IPS DF 6.9 (cell line): ENCODE measurements at regions not wholly inside any gene's neighbourhood (a gene's known extent, or its start where the extent isn't known, plus 50 kb on each side); places are given as distances from the start of the nearest gene placed in this dataset.

Experiments
- DNase-seq: peaks from one replicate; pipeline ENCODE4 v3.0.0-alpha.2; 2013; ENCODE audit warnings: low read depth, low spot score
- H3K27ac ChIP-seq: one replicate; pipeline ENCODE4 v1.5.1; 2013; ENCODE audit warnings: low read length, control low read depth
- H3K27me3 ChIP-seq: 2 replicates; pipeline ENCODE4 v1.6.1; 2013; ENCODE audit warnings: mild to moderate bottlenecking, low read length; ENCODE audit not compliant: control insufficient read depth, insufficient read depth
- H3K36me3 ChIP-seq: 2 replicates; pipeline ENCODE4 v1.6.1; 2013; ENCODE audit warnings: low read length; ENCODE audit not compliant: control insufficient read depth, insufficient read depth
- H3K4me1 ChIP-seq: 2 replicates; pipeline ENCODE4 v1.6.1; 2013; ENCODE audit warnings: low read length; ENCODE audit not compliant: control insufficient read depth, insufficient read depth
- H3K4me3 ChIP-seq: 2 replicates; pipeline ENCODE4 v1.5.1; 2013; ENCODE audit warnings: mild to moderate bottlenecking, low read length
- H3K9me3 ChIP-seq: 2 replicates; pipeline ENCODE4 v1.6.1; 2013; ENCODE audit warnings: low read length, inconsistent platforms; ENCODE audit not compliant: control insufficient read depth, insufficient read depth
- WGBS: extraction: QIAGEN DNeasy Blood & Tissue Kit; methylation state at CpG from one replicate; pipeline ENCODE4 v1.1.7; 2013; ENCODE audit warnings: mixed read lengths, missing lambda C conversion rate; ENCODE audit not compliant: insufficient read length, insufficient coverage; 5-methylcytosine and 5-hydroxymethylcytosine counted together

GRCh38 chr2:15728245-15728938 lies 136.7 kb downstream of the DDX1 start:
- H3K4me3 ChIP-seq: no peak overlapping the region
- H3K36me3 ChIP-seq: no peaks in the 10 kb centered on the region
- no peaks in the 10 kb centered on the region for H3K4me1 ChIP-seq
- no peaks in the 10 kb centered on the region for H3K9me3 ChIP-seq
- DNase-seq: no peak
- no peaks in the 10 kb centered on the region for H3K27me3 ChIP-seq
- WGBS: no CpG with 5 or more reads among the region's 9 CpGs
- H3K27ac ChIP-seq: no peak overlapping the region

- WGBS: no CpG with 5 or more reads among the region's 7 CpGs
- Histone ChIP-seq H3K27me3 (no peaks in the 10 kb centered on the region), H3K36me3 (no peaks in the 10 kb centered on the region), H3K4me1 (no peaks in the 10 kb centered on the region), H3K27ac (no peak overlapping the region), H3K4me3 (no peak overlapping the region), H3K9me3 (no peaks in the 10 kb centered on the region)
- DNase-seq: no peak
Observed at GRCh38 chr2:15729001-15729400, 137.3 kb downstream of the DDX1 start.

- DNase-seq: no peak
- 100% methylated on average over 2 of the region's 10 CpGs for WGBS
- peaks cover 1% of the 10 kb centered on the region; the same call in 1 of the 2 replicates for H3K27me3 ChIP-seq
Observed at GRCh38 chr2:15729709-15730544, 138.3 kb downstream of the DDX1 start.

GRCh38 chr2:15730545-15731212 lies 139.0 kb downstream of the DDX1 start:
- Histone ChIP-seq H3K27ac (no peak overlapping the region), H3K27me3 (peaks cover 1% of the 10 kb centered on the region; the same call in 1 of the 2 replicates), H3K9me3 (no peaks in the 10 kb centered on the region), H3K36me3 (no peaks in the 10 kb centered on the region), H3K4me1 (peaks cover 3% of the 10 kb centered on the region; the same call in 1 of the 2 replicates), H3K4me3 (no peak overlapping the region)
- no CpG with 5 or more reads among the region's 7 CpGs for WGBS
- no peak for DNase-seq

More at GRCh38 chr2:15729709-15730544, 138.3 kb downstream of the DDX1 start:
- Histone ChIP-seq H3K9me3 (no peaks in the 10 kb centered on the region), H3K4me3 (no peak overlapping the region), H3K27ac (no peak overlapping the region), H3K4me1 (peaks cover 3% of the 10 kb centered on the region; the same call in 1 of the 2 replicates), H3K36me3 (no peaks in the 10 kb centered on the region)

- no peak overlapping the region for H3K27ac ChIP-seq
- no CpG with 5 or more reads among the region's 7 CpGs for WGBS
- H3K4me1 ChIP-seq: peaks cover 3% of the 10 kb centered on the region; the same call in 1 of the 2 replicates
- no peak overlapping the region for H3K4me3 ChIP-seq
- no peak for DNase-seq
- no peaks in the 10 kb centered on the region for H3K9me3 ChIP-seq
- no peaks in the 10 kb centered on the region for H3K36me3 ChIP-seq
- H3K27me3 ChIP-seq: peaks cover 1% of the 10 kb centered on the region; the same call in 1 of the 2 replicates
Observed at GRCh38 chr2:15731213-15731888, 139.7 kb downstream of the DDX1 start.

- Histone ChIP-seq H3K27ac (no peak overlapping the region), H3K4me1 (peaks cover 3% of the 10 kb centered on the region; the same call in 1 of the 2 replicates), H3K36me3 (no peaks in the 10 kb centered on the region), H3K4me3 (no peak overlapping the region), H3K9me3 (no peaks in the 10 kb centered on the region), H3K27me3 (peaks cover 1% of the 10 kb centered on the region; the same call in 1 of the 2 replicates)
- DNase-seq: no peak
- WGBS: no CpG with 5 or more reads among the region's 1 CpG
Observed at GRCh38 chr2:15731889-15732271, 140.2 kb downstream of the DDX1 start.

- WGBS: no CpG with 5 or more reads among the region's 7 CpGs
- Histone ChIP-seq H3K36me3 (no peaks in the 10 kb centered on the region), H3K4me1 (peaks cover 3% of the 10 kb centered on the region; the same call in 1 of the 2 replicates), H3K4me3 (no peak overlapping the region), H3K27ac (no peak overlapping the region), H3K27me3 (peaks cover 1% of the 10 kb centered on the region; the same call in 1 of the 2 replicates), H3K9me3 (no peaks in the 10 kb centered on the region)
- no peak for DNase-seq
Observed at GRCh38 chr2:15732341-15733077, 140.8 kb downstream of the DDX1 start.

GRCh38 chr2:15733867-15734673 lies 142.4 kb downstream of the DDX1 start:
- WGBS: no CpG with 5 or more reads among the region's 11 CpGs
- Histone ChIP-seq H3K36me3 (no peaks in the 10 kb centered on the region), H3K4me3 (no peak overlapping the region), H3K9me3 (no peaks in the 10 kb centered on the region), H3K27me3 (peaks cover 1% of the 10 kb centered on the region; the same call in 1 of the 2 replicates), H3K4me1 (peaks cover 3% of the 10 kb centered on the region; the same call in 1 of the 2 replicates), H3K27ac (no peak overlapping the region)
- no peak for DNase-seq
